ENCODE measurements at regions not wholly inside any gene's neighbourhood (a gene's known extent, or its start where the extent isn't known, plus 50 kb on each side); places are given as distances from the start of the nearest gene placed in this dataset.

DNA sequence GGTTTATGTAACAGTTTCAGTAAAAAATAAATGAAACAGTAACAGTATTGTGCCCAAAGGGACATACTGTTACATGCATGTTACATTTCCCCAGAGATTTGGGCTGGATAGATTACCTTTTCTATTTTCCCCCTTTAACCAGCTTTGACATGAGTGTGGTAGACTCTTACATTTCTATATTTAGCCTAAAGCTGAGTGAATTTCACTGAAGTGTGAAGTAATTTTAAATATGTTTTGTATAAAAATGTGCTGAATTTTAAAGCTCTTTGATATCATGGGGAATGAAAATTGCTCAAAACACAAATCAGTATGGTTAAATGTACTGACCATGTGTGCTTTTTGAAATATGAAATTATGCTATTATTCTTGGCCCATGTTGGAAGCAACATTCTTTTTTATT lies 122.3 kb upstream of the CDH10 start:
- no peak for TF ChIP-seq SP1 (IDR thresholded peaks at IDR 0.05)
- TF ChIP-seq SUZ12 (IDR thresholded peaks at IDR 0.05), result no peak
- no peak for TF ChIP-seq ELF4 (IDR thresholded peaks at IDR 0.05)
- TF ChIP-seq FOXA1 (IDR thresholded peaks at IDR 0.05), result no peak
- TF ChIP-seq BHLHE40 (IDR thresholded peaks at IDR 0.05; ENCODE audit: borderline replicate concordance), result no peak
- no peak for TF ChIP-seq FOXK2 (IDR thresholded peaks at IDR 0.05)
- no peak for TF ChIP-seq CTBP1 (IDR thresholded peaks at IDR 0.05; ENCODE audit: borderline replicate concordance)
- no peak for TF ChIP-seq FOXM1 (IDR thresholded peaks at IDR 0.05; ENCODE audit: borderline replicate concordance)
- no peak for TF ChIP-seq LEF1 (IDR thresholded peaks at IDR 0.05; ENCODE audit: borderline replicate concordance)
- TF ChIP-seq TARDBP (IDR thresholded peaks at IDR 0.05), result no peak
